ENCODE measurements at regions not wholly inside any gene's neighbourhood (a gene's known extent, or its start where the extent isn't known, plus 50 kb on each side); places are given as distances from the start of the nearest gene placed in this dataset.

GRCh38 chr1:213874789-213875188 is 113.0 kb upstream of the PROX1 start:
- no peaks in the 10 kb centered on the region for H3K27me3 ChIP-seq (ENCODE audit: control insufficient read depth in 1 of 2, insufficient read depth in 2 of 2, low read length in 2 of 2)
- TF ChIP-seq CTCF (IDR thresholded peaks at IDR 0.05), result no peak
- DNase-seq (no peak), ATAC-seq (ENCODE audit: poor library complexity) (no peak)
- no peaks in the 10 kb centered on the region for H3K9me3 ChIP-seq (ENCODE audit: control insufficient read depth in 1 of 2, insufficient read depth in 1 of 2, low read length in 2 of 2)
- H3K27me3 Mint-ChIP-seq, result no peaks in the 10 kb centered on the region
- no peak overlapping the region for H3K4me3 ChIP-seq (ENCODE audit: low read length)
- H3K9me3 Mint-ChIP-seq, result no peaks in the 10 kb centered on the region
- H3K4me3 Mint-ChIP-seq, result no peak overlapping the region
- H3K27ac Mint-ChIP-seq, result no peak overlapping the region
- POLR2A ChIA-PET, result interaction anchor here (0.6 kb wide), 1 partner anchor 641 kb away, joined by 4 read pairs; no protein-coding TSS in a partner anchor
- H3K4me1 ChIP-seq (ENCODE audit: insufficient read depth, low read length), result peaks cover 14% of the 10 kb centered on the region
- H3K4me1 Mint-ChIP-seq (ENCODE audit: low read depth), result peaks cover 43% of the 10 kb centered on the region
- CTCF ChIA-PET, result no interaction called here
- no peaks in the 10 kb centered on the region for H3K36me3 Mint-ChIP-seq (ENCODE audit: low read depth)
- H3K36me3 ChIP-seq (ENCODE audit: insufficient read depth, low read length), result no peaks in the 10 kb centered on the region
- intact Hi-C loops (cut with DNase I, micrococcal nuclease), result no loop called here
- no peak overlapping the region for H3K27ac ChIP-seq (ENCODE audit: low read depth in 1 of 2, low read length in 2 of 2)

- Mint-ChIP-seq H3K4me3 (no peak overlapping the region), H3K4me1 (ENCODE audit: low read depth) (peaks cover 25% of the 10 kb centered on the region), H3K9me3 (peaks cover 3% of the 10 kb centered on the region), H3K27me3 (no peaks in the 10 kb centered on the region), H3K27ac (peak overlapping the region; percentile 40), H3K36me3 (ENCODE audit: low read depth) (no peaks in the 10 kb centered on the region)
- intact Hi-C loops (cut with DNase I, micrococcal nuclease), result no loop called here
- no peak for TF ChIP-seq CTCF (IDR thresholded peaks at IDR 0.05)
- ChIA-PET CTCF (no interaction called here), POLR2A (no interaction called here)
- Histone ChIP-seq H3K27ac (ENCODE audit: low read depth in 1 of 2, low read length in 2 of 2) (no peak overlapping the region), H3K9me3 (ENCODE audit: control insufficient read depth in 1 of 2, insufficient read depth in 1 of 2, low read length in 2 of 2) (no peaks in the 10 kb centered on the region), H3K4me3 (ENCODE audit: low read length) (no peak overlapping the region), H3K4me1 (ENCODE audit: insufficient read depth, low read length) (peaks cover 3% of the 10 kb centered on the region), H3K27me3 (ENCODE audit: control insufficient read depth in 1 of 2, insufficient read depth in 2 of 2, low read length in 2 of 2) (no peaks in the 10 kb centered on the region), H3K36me3 (ENCODE audit: insufficient read depth, low read length) (no peaks in the 10 kb centered on the region)
- ATAC-seq (ENCODE audit: poor library complexity) (peak; percentile 29), DNase-seq (peak in 1 of 14 experiments; percentile 23)
These were observed 111.2 kb upstream of the PROX1 start for GRCh38 chr1:213876531-213876930.

GRCh38 chr1:213883618-213884017 is 104.2 kb upstream of the PROX1 start:
- POLR2A ChIA-PET, result no interaction called here

More at GRCh38 chr1:213883618-213884017, 104.2 kb upstream of the PROX1 start:
- ATAC-seq (ENCODE audit: poor library complexity) (no peak), DNase-seq (no peak)
- no peaks in the 10 kb centered on the region for H3K27me3 ChIP-seq (ENCODE audit: control insufficient read depth in 1 of 2, insufficient read depth in 2 of 2, low read length in 2 of 2)
- no peaks in the 10 kb centered on the region for H3K27me3 Mint-ChIP-seq
- no peak overlapping the region for H3K27ac ChIP-seq (ENCODE audit: low read depth in 1 of 2, low read length in 2 of 2)
- H3K9me3 Mint-ChIP-seq, result peaks cover 3% of the 10 kb centered on the region
- H3K36me3 Mint-ChIP-seq (ENCODE audit: low read depth), result no peaks in the 10 kb centered on the region
- no peak overlapping the region for H3K4me3 ChIP-seq (ENCODE audit: low read length)
- intact Hi-C loops (cut with DNase I, micrococcal nuclease), result no loop called here
- CTCF ChIA-PET, result no interaction called here
- H3K9me3 ChIP-seq (ENCODE audit: control insufficient read depth in 1 of 2, insufficient read depth in 1 of 2, low read length in 2 of 2), result no peaks in the 10 kb centered on the region
- TF ChIP-seq CTCF (IDR thresholded peaks at IDR 0.05), result no peak
- no peak overlapping the region for H3K4me3 Mint-ChIP-seq
- H3K4me1 ChIP-seq (ENCODE audit: insufficient read depth, low read length), result no peaks in the 10 kb centered on the region
- H3K27ac Mint-ChIP-seq, result no peak overlapping the region
- H3K36me3 ChIP-seq (ENCODE audit: insufficient read depth, low read length), result no peaks in the 10 kb centered on the region
- H3K4me1 Mint-ChIP-seq (ENCODE audit: low read depth), result peaks cover 8% of the 10 kb centered on the region

Measured in CD4-positive, alpha-beta T cell (primary cell).